ENCODE measurements at regions not wholly inside any gene's neighbourhood (a gene's known extent, or its start where the extent isn't known, plus 50 kb on each side); places are given as distances from the start of the nearest gene placed in this dataset.
A peak's percentile ranks its signal among the peaks of the same experiment; 100 is the strongest.

GRCh38 chr3:117572786-117573185 is 863.2 kb downstream of the TUSC7 start:
- TF ChIP-seq, protein P1, sequence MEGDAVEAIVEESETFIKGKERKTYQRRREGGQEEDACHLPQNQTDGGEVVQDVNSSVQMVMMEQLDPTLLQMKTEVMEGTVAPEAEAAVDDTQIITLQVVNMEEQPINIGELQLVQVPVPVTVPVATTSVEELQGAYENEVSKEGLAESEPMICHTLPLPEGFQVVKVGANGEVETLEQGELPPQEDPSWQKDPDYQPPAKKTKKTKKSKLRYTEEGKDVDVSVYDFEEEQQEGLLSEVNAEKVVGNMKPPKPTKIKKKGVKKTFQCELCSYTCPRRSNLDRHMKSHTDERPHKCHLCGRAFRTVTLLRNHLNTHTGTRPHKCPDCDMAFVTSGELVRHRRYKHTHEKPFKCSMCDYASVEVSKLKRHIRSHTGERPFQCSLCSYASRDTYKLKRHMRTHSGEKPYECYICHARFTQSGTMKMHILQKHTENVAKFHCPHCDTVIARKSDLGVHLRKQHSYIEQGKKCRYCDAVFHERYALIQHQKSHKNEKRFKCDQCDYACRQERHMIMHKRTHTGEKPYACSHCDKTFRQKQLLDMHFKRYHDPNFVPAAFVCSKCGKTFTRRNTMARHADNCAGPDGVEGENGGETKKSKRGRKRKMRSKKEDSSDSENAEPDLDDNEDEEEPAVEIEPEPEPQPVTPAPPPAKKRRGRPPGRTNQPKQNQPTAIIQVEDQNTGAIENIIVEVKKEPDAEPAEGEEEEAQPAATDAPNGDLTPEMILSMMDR (IDR thresholded peaks at IDR 0.05; ENCODE audit: low read depth, low read length): no peak
- no peak for DNase-seq (ENCODE audit: low read depth in 1 of 2, low spot score in 1 of 2)
- Histone ChIP-seq H3K4me3 (no peak overlapping the region), H3K27ac (no peak overlapping the region), H3K36me3 (no peaks in the 10 kb centered on the region), H3K27me3 (no peaks in the 10 kb centered on the region), H3K4me1 (ENCODE audit: low read depth) (no peaks in the 10 kb centered on the region), H3K9me3 (ENCODE audit: low read depth) (no peaks in the 10 kb centered on the region)

GRCh38 chr3:117580806-117581205 is 871.2 kb downstream of the TUSC7 start:
- TF ChIP-seq, protein P1 (IDR thresholded peaks at IDR 0.05; ENCODE audit: low read depth, low read length): no peak
- Histone ChIP-seq H3K36me3 (no peaks in the 10 kb centered on the region), H3K4me1 (ENCODE audit: low read depth) (peaks cover 14% of the 10 kb centered on the region), H3K27ac (no peak overlapping the region), H3K27me3 (no peaks in the 10 kb centered on the region), H3K4me3 (no peak overlapping the region), H3K9me3 (ENCODE audit: low read depth) (no peaks in the 10 kb centered on the region)
- DNase-seq (ENCODE audit: low read depth in 1 of 2, low spot score in 1 of 2): no peak

DNA sequence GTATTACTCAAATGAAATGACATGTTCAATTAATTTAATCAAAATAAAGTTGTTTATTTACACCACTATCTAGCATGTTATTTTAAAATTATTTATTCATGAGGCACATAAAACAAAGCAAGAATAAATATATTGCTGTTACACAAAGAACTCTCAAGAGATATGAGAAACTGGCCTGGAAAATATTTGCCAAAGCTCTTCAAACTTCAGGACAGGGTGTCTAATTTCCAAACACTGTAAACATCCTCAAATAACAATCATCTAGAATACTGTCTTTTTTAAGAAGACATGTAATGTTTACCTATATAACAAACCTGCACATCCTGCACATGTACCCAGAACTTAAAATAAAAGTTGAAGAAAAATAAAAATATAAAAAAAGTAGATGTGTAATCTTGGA is 876.6 kb downstream of the TUSC7 start:
- TF ChIP-seq, protein P1 (IDR thresholded peaks at IDR 0.05; ENCODE audit: low read depth, low read length): no peak

DNA sequence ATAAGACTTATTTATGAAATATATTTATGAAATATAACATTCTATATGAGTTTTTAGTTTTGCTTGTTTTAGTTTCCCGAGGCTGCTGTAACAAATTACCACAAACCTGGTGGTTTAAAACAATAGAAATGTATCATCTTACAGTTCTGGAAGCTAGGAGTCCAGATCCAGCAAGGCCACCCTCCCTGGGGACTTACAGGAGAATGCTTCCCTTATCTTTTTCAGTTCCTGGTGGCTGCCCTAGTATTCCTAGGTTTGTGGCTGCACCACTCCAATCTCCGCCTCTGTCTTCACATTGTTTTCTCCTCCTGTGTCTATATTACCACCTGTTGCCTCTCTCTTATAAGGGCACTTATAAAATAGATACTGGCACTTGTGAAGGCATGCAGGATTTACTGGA is 877.8 kb downstream of the TUSC7 start:
- DNase-seq (ENCODE audit: low read depth in 1 of 2, low spot score in 1 of 2): peak in 1 of 2 donors; percentile 23
- Histone ChIP-seq H3K4me1 (ENCODE audit: low read depth) (peaks cover 39% of the 10 kb centered on the region), H3K27ac (no peak overlapping the region), H3K4me3 (no peak overlapping the region), H3K27me3 (no peaks in the 10 kb centered on the region), H3K9me3 (ENCODE audit: low read depth) (no peaks in the 10 kb centered on the region), H3K36me3 (no peaks in the 10 kb centered on the region)
- TF ChIP-seq, protein P1 (IDR thresholded peaks at IDR 0.05; ENCODE audit: low read depth, low read length): no peak

More for the DNA sequence above, 876.6 kb downstream of the TUSC7 start:
- Histone ChIP-seq H3K27me3 (no peaks in the 10 kb centered on the region), H3K4me3 (no peak overlapping the region), H3K36me3 (no peaks in the 10 kb centered on the region), H3K4me1 (ENCODE audit: low read depth) (peaks cover 39% of the 10 kb centered on the region), H3K9me3 (ENCODE audit: low read depth) (no peaks in the 10 kb centered on the region), H3K27ac (no peak overlapping the region)
- no peak for DNase-seq (ENCODE audit: low read depth in 1 of 2, low spot score in 1 of 2)

GRCh38 chr3:117589454-117589853 is 879.9 kb downstream of the TUSC7 start:
- Histone ChIP-seq H3K4me3 (no peak overlapping the region), H3K27me3 (no peaks in the 10 kb centered on the region), H3K36me3 (no peaks in the 10 kb centered on the region), H3K27ac (peak overlapping the region; percentile 50), H3K4me1 (ENCODE audit: low read depth) (peaks cover 49% of the 10 kb centered on the region), H3K9me3 (ENCODE audit: low read depth) (no peaks in the 10 kb centered on the region)
- TF ChIP-seq, protein P1 (IDR thresholded peaks at IDR 0.05; ENCODE audit: low read depth, low read length): no peak
- DNase-seq (ENCODE audit: low read depth in 1 of 2, low spot score in 1 of 2): peak in 1 of 2 donors; percentile 16

GRCh38 chr3:117595615-117596014 is 886.0 kb downstream of the TUSC7 start:
- Histone ChIP-seq H3K36me3 (no peaks in the 10 kb centered on the region), H3K4me1 (ENCODE audit: low read depth) (peaks cover 45% of the 10 kb centered on the region), H3K4me3 (no peak overlapping the region), H3K27ac (no peak overlapping the region), H3K27me3 (no peaks in the 10 kb centered on the region), H3K9me3 (ENCODE audit: low read depth) (no peaks in the 10 kb centered on the region)
- TF ChIP-seq, protein P1 (IDR thresholded peaks at IDR 0.05; ENCODE audit: low read depth, low read length): no peak
- DNase-seq (ENCODE audit: low read depth in 1 of 2, low spot score in 1 of 2): no peak

Data from cardiac muscle cell (in vitro differentiated cells and primary cell).